Embryonic facial prominence (tissue), 1 donor: ENCODE measurements at regions not wholly inside any gene's neighbourhood (a gene's known extent, or its start where the extent isn't known, plus 50 kb on each side); places are given as distances from the start of the nearest gene placed in this dataset.

Source experiments
- DNase-seq: peaks from one replicate; pipeline ENCODE4 v3.0.0-alpha.2; 2016; ENCODE audit errors: extremely low spot score

- no peak for DNase-seq
These were observed 162.2 kb upstream of the TWIST2 start for GRCh38 chr2:238685713-238686112.

DNA sequence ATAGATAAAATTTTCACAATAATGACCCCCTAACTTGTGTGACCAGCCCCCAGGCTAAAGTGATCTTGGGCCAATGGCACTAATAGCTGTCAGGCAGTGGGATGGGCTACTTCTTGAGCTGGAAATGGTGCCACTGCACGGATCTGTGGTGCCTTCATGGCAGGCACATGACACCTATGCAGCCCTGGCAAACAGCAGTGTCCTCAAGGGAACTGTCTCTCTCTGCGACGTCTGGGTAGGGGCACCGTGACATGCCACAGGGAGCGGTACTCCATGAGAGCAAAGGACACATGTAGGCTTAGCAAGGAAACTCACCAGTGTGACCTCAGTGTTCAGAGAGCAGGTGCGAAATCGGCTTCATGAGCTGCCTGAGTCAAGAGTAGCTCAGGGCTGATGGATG is 161.7 kb upstream of the TWIST2 start:
- no peak for DNase-seq

DNA sequence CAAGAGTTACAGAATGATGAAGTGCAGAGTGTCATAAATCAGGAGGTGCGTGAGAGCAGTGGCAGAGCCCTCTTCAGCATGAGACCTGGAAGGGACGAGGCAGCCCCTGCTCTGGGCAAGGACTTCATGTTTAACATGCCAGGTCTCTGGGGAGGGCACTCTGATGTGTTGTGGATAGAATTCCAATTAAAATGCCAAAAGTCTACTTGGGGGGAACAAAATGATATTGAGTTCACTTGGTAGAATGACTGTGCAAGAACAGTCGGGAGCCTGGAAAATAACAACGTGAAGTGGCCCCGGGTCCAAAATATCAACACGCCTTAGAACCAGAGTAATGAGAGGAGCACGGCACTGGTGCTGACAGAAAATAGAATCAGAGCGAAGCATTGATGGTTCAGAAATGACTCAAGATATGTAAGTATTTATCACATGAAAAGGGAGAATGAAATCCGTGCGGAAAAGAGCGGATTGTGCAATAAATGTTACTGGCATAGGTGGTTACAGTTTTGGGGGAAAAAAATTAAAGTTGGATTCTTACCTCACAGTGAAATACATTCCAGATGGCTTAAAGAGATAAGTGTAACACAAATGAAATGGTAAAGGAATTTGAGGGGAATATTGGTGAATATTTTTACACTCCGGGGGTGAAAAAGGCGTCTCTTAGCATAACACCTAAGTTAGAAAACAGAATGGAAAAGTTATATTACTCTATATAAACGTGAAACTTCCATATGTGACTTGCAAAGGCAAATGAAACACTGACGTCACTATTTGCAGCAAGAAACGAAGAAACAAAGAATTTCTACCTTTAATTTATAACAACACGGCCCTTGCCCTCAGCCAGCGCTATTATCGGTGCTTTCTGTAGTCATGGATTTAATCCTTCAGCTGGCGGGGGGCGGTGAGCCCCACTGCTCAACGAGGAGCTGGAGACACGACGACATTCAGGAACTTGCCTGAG is 159.4 kb upstream of the TWIST2 start:
- no peak for DNase-seq

- DNase-seq, result no peak
These were observed 158.6 kb upstream of the TWIST2 start for GRCh38 chr2:238689331-238689730.

DNA sequence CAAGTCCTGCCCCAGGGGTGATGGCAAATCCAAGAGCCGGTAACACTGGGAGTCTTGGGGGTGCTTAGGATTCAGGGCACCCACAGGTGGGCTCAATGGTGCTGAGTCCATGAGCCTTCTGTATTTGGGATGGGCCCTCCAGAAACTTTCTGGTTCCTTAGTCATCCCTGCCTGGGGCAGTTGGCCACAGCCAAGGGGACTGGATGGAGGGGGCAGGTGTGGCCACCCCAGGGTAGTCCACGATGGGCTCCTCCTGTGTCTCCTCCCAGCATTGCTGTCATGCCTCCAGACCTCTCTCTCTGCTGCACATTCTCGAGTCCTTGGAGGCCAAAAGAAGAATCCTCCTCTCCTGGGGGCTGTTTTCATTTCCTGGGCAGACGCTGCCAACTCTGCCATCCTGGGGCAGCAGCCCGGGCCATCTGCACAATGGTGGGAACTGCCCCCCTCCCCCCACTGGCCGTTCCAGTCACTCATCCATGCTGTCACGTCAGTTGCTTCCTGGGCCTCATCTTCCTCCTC is 158.0 kb upstream of the TWIST2 start:
- no peak for DNase-seq

DNA sequence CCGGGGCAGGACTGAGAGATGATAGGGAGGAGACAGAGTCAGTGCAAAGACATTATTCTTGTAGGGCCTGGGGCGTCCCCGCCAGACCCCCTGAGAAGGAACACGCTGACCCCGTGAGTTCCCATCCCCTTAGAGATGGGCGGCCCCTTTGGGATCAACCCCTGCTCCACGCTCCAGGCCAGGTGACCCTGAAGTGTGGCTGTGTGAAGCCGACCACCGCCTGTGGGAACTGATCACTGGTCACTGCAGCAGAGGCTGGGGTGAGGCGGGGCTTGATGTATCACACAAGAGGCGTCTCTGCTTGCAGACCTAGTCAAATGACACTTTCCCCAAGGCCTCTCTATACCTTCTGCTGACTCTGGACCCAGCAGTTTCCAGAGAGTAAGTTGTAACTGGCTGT is 157.4 kb upstream of the TWIST2 start:
- DNase-seq, result no peak

- DNase-seq, result no peak
These were observed 156.0 kb upstream of the TWIST2 start for GRCh38 chr2:238691596-238692491.

DNA sequence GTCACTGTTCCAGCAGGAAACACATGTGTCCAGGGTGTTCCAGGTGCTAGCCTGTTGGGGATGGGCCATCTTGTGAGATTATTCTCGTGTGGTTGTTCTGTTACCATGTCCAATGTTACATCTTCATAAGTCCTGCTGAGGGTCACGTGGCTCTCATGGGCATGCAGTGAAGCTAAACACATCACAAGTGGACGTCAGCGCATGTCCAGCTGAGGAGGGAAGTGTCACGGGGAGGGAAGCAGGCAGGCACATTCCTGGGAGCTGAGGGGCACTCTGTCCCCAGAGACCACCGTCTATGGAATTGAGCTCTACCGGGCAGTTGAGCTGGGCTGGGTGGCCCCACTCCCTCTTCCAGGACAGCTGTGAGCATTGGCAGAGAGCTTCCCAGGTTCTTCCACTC is 155.3 kb upstream of the TWIST2 start:
- no peak for DNase-seq

DNA sequence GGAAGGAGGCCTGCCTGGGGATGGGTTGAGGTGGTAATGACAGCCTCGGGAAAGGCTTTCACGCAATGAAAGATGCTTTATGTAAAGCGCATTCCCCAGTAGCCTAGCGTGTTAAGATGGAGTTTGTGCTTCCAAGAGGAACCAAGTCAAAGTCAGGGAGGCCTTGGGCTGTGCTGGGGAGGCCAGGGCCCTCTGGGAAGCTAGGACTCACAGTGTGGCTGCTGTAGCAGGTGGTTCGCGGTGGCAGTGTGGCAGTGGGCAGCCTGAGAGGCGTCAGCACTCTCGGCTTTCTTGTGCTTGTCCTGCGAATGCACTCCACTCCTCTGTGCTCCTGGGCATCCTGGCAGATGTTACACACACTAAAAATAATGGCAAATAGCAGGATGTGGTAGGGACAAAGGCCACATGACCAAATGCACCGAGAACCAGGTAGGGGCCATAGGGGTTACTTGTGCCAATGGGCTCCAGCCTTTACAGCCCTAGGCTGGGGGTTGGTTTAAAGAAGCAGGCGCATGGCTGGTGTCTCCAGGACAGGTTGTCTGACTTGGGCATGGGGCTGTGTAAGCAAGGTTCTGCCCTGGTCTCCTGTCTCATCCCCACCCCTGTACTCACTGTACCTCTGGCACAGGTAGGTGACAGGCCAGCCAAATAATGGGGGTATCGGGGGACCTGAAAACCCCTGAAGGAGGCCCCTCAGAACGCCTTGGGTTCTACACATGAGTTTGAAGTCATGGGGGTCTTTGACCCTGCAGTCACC is 154.4 kb upstream of the TWIST2 start:
- no peak for DNase-seq

DNA sequence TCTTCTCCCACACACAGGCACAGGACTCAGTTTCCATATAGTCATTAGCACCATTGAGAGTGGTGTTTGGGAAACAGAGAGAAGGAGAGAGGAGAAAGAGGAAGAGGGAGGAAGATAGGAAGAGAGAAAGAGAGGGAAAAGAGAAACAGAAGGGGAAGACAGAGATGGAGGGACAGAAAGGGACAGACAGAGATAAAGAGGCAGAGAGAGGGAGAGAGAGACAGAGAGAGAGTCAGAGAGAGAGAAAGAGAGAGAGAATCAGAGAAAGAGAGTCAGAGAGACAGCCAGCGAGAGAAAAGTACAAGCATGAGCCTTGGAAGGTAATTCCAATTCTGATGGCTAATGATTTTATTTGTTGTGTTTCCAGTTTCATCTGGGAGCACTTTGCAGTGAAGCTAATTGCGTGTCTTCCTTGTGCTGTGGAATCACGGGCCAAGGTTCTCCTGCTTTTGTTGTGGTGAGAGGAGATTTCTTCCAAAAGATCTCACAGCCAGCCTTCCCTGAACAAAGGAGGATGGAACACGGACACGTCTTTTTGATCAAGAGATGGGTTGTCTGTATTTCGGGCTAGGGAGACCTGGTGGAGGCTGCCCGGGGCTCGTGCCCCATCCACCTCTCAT is 153.6 kb upstream of the TWIST2 start:
- DNase-seq, result no peak

- no peak for DNase-seq
These were observed 153.0 kb upstream of the TWIST2 start for GRCh38 chr2:238694922-238695321.

GRCh38 chr2:238695538-238695937 is 152.3 kb upstream of the TWIST2 start:
- DNase-seq, result no peak

- no peak for DNase-seq
These were observed 151.6 kb upstream of the TWIST2 start for GRCh38 chr2:238696331-238696730.

GRCh38 chr2:238696786-238697185 is 151.1 kb upstream of the TWIST2 start:
- no peak for DNase-seq

DNA sequence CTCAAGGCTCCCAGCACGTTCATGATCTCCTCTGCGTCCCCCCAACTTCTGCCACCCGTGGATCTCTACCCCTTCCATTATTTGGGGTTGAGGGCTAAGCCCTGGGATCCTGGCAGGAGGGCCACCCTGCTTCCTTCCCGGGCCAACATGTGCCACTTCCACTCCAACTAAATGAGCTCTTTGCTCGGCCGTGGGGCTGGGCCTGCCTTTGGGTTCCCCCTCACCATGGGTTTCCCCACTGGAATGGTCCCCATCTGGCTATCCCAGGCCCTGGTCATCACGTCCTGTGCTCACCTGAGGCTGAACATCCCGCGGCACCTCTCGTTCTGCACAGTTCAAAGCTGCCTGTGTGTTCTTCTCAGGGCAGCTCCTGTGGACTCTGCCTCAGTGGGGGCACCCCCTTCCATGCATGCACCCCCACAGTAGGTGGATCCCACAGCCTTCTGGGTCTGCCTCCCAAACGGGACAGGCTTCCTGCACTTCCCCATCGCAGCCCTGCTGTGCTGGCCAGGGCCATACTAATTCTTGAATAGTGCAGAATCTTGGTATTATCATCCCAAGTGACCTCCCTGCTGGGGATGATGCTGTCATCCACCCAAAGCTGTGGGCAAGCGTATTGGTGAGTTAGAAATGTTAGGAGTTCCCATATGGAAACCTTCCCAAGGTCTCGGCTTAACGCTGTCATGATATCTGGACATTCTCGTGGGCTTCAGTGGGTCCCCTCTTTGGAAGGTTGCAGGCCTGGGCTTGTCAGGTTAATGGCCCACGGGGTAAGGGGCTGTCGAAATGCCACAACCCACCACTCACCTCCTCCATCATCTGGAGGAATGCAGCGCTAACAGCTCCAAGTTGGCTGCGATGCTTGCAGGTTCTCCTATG is 150.5 kb upstream of the TWIST2 start:
- DNase-seq, result no peak

DNA sequence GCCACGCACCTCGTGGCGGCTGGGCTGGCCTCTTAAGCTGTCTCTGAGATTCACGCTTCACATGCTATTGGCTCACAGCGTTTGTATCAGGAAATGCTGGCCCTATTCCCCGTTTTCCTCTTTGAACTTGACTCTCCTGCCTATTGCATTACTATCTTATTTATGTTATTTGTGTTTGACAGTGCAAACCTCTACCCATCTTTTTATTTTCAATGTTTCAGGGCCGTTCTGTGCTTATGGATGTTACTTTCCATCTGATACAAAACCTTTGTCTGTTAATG is 149.9 kb upstream of the TWIST2 start:
- no peak for DNase-seq

- DNase-seq, result no peak
These were observed 149.2 kb upstream of the TWIST2 start for GRCh38 chr2:238698451-238699306.

- no peak for DNase-seq
These were observed 148.4 kb upstream of the TWIST2 start for GRCh38 chr2:238699307-238700116.

- DNase-seq, result no peak
These were observed 147.8 kb upstream of the TWIST2 start for GRCh38 chr2:238700117-238700457.
